IPS-18a (cell line): ENCODE measurements at regions not wholly inside any gene's neighbourhood (a gene's known extent, or its start where the extent isn't known, plus 50 kb on each side); places are given as distances from the start of the nearest gene placed in this dataset.
"Not testable (repeated sequence)": the region's sequence is repeated elsewhere in the genome, so short reads cannot be mapped to it uniquely, and the experiment has no call there.

Experiments used
- H3K27ac ChIP-seq: one replicate; pipeline ENCODE4 v1.5.1; 2013; ENCODE audit warnings: low read length
- H3K27me3 ChIP-seq: one replicate; pipeline ENCODE4 v1.6.1; 2013; ENCODE audit warnings: mild to moderate bottlenecking, low read length; ENCODE audit not compliant: control insufficient read depth, insufficient read depth
- H3K36me3 ChIP-seq: one replicate; pipeline ENCODE4 v1.6.1; 2013; ENCODE audit warnings: low read depth, low read length; ENCODE audit not compliant: control insufficient read depth
- H3K4me1 ChIP-seq: one replicate; pipeline ENCODE4 v1.6.1; 2013; ENCODE audit warnings: low read depth, low read length; ENCODE audit not compliant: control insufficient read depth
- H3K4me3 ChIP-seq: one replicate; pipeline ENCODE4 v1.5.1; 2013; ENCODE audit warnings: low read length
- H3K9ac ChIP-seq: one replicate; pipeline ENCODE4 v1.6.1; 2013; ENCODE audit warnings: mild to moderate bottlenecking, low read length, moderate library complexity
- H3K9me3 ChIP-seq: one replicate; pipeline ENCODE4 v1.6.1; 2013; ENCODE audit warnings: low read depth, low read length; ENCODE audit not compliant: control insufficient read depth

DNA sequence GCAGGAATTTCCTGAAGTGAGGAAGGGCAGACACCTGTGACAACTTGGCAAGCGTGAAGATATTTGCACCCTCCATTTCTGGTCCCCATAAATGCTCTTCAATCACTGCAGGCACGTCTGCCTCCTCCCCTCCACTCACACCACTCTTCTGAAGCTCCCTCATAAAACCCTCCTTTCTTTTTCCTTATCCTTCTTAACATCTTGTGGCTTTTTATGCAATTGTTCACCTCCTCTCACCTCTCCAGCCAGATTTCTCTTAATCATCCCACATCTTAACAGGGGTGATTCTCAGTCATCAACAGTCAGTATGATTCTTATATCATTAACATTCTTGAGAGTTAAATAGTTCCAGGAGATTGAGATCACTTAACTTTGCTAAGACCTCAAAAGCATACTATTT, 277.4 kb downstream of the SPRY1 start:
- no peak overlapping the region for H3K9ac ChIP-seq
- no peak overlapping the region for H3K27ac ChIP-seq

DNA sequence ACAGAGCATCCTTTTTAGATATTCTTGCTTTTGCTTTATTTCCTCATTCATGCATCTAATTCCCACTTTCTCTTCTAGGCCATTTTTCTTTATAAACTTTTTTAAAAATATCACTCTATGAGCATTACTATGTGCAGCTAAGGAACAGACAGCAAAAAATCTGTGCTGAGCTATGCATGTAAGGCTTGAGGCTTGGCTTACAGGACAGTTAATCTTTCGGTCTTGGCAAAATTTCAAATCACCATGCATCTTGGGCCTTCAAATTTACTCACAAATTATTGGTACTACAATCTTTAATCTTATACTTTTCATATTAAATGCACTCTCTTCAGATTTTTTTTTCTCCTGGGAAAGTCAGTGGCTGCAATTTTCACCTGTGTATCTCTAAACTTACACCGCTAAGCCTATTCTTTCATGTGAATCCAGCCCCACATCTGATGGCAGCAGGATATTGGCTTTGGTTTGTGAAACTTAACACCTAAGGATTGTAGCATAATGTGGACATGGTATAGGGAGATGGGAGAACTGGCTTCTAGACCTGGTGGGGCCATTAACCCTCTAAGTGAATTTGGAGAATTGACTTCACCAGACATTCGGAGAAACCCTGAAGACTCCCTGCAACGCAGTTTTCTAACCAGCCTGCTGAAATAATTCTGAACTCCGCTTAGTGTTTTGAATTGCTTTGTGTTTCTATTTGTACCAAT, 278.3 kb downstream of the SPRY1 start:
- Histone ChIP-seq H3K4me3 (no peak overlapping the region), H3K4me1 (peaks cover 4% of the 10 kb centered on the region), H3K9ac (no peak overlapping the region), H3K36me3 (no peaks in the 10 kb centered on the region), H3K9me3 (no peaks in the 10 kb centered on the region), H3K27ac (no peak overlapping the region), H3K27me3 (no peaks in the 10 kb centered on the region)

More for the DNA sequence above, 277.4 kb downstream of the SPRY1 start:
- H3K4me3 ChIP-seq: no peak overlapping the region
- no peaks in the 10 kb centered on the region for H3K36me3 ChIP-seq
- peaks cover 4% of the 10 kb centered on the region for H3K4me1 ChIP-seq
- H3K9me3 ChIP-seq: no peaks in the 10 kb centered on the region
- no peaks in the 10 kb centered on the region for H3K27me3 ChIP-seq

DNA sequence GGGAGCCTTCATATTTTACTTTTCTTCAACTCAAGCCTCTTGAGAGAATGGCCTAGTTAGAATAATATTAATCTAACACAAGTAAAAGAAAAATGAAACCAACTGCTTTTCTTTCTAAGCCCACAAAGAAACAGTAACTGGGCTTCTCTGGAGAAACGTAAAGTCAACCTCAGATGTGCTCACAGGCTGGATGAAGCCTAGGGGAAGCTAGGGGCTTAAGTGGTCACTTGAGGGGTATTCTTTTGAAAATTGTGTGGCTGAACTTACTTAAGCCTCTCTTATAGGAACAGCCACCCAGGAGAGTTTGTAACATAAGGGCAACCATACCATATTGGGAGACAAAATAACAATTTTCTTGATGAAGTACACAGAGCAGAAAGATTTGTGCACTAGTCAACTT, 279.0 kb downstream of the SPRY1 start:
- no peak overlapping the region for H3K27ac ChIP-seq

DNA sequence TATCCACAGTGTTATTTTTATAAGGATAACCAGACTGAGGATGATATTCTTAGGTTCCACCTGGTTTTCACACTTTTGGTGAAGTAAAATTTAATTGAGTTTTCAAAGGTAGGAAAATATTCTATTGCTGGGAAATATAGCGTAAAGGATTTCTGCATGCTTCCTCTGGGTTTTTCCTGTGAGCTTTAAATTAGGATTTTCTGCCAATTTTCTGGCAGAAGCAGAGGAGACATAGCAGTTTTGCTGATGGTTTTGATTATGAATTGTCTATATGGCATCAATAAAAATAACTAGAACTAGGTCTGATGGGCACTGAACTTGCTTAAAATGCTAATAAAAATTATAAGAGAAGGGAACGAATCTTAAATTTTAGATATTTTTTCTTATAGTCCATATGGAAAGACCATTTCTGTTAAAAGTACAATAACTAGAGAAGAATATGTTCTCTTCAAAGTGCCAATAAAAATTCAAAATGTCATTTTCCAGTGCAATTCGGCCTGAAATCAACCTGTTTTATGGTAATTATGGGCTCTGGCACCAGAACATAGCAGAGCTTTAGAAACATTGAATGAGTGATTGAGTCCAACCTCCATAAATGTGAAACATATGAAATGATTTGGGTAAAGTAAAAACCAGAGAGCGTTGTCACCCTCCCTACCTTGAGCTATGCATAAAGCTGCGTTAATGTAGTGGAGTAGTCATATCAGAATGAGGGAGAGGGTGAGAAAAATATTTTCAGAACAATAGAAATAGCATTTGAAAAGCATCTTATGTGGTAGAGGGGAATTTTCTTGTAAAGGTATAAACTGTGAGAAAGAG, 279.7 kb downstream of the SPRY1 start:
- H3K27ac ChIP-seq: no peak overlapping the region
- H3K9me3 ChIP-seq: no peaks in the 10 kb centered on the region
- no peak overlapping the region for H3K4me3 ChIP-seq
- H3K9ac ChIP-seq: no peak overlapping the region
- no peaks in the 10 kb centered on the region for H3K36me3 ChIP-seq
- H3K27me3 ChIP-seq: no peaks in the 10 kb centered on the region
- H3K4me1 ChIP-seq: peaks cover 4% of the 10 kb centered on the region

More for the DNA sequence above, 279.0 kb downstream of the SPRY1 start:
- peaks cover 4% of the 10 kb centered on the region for H3K4me1 ChIP-seq
- no peaks in the 10 kb centered on the region for H3K9me3 ChIP-seq
- H3K27me3 ChIP-seq: no peaks in the 10 kb centered on the region
- H3K9ac ChIP-seq: no peak overlapping the region
- H3K4me3 ChIP-seq: no peak overlapping the region
- no peaks in the 10 kb centered on the region for H3K36me3 ChIP-seq

DNA sequence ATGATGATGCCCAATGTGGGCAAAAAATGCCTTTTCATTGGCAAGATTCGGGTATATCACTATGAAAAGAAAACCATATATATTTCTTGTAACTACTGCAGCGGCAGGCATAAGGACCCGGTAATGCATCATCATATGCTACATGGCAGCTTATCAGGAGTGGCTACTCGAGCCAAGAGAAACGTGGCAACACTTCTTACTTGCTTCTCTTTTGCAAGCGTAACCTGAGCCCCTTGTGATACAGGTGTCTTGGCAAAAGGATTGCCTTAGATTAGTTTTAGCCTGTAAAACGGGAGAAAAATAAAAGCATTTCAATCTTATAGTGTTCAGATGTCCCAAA, 280.3 kb downstream of the SPRY1 start:
- no peaks in the 10 kb centered on the region for H3K27me3 ChIP-seq
- H3K4me3 ChIP-seq: no peak overlapping the region
- no peak overlapping the region for H3K9ac ChIP-seq
- no peaks in the 10 kb centered on the region for H3K36me3 ChIP-seq
- peaks cover 4% of the 10 kb centered on the region for H3K4me1 ChIP-seq
- H3K9me3 ChIP-seq: no peaks in the 10 kb centered on the region
- no peak overlapping the region for H3K27ac ChIP-seq

DNA sequence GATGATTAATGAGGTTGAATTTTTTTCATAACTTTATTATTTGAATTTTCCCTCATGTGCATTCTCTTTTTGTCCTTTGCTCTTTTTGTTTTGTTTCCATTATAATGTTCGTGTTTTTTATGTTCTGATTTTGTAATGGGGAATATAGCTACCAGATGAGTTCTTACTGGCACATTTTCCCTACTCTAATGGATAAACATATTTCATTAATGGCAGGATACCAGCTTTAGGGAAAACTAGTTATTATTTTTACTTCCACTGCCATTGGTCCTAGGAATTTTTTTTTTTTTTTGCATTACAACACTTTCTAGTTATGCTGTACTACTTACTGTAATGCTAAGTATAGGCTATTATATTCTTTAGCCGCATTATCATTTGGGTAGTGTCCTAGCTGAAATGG, 286.3 kb downstream of the SPRY1 start:
- H3K9ac ChIP-seq: no peak overlapping the region
- H3K36me3 ChIP-seq: no peaks in the 10 kb centered on the region
- H3K27ac ChIP-seq: no peak overlapping the region
- no peak overlapping the region for H3K4me3 ChIP-seq
- H3K9me3 ChIP-seq: no peaks in the 10 kb centered on the region
- H3K27me3 ChIP-seq: no peaks in the 10 kb centered on the region
- H3K4me1 ChIP-seq: no peaks in the 10 kb centered on the region

DNA sequence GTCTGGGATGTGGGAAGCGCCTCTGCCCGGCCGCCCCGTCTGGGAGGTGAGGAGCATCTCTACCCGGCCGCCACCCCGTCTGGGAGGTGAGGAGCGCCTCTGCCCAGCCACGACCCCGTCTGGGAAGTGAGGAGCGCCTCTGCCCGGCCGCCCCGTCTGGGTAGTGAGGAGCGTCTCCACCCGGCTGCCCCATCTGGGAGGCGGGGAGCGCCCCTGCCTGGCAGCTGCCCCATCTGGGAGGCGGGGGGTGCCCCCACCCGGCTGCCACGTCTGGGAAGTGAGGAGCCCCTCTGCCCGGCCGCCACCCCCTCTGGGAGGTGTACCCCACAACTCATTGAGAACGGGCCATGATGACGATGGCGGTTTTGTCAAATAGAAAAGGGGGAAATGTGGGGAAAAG, 288.3 kb downstream of the SPRY1 start:
- H3K4me1 ChIP-seq, H3K36me3 ChIP-seq, H3K27me3 ChIP-seq, H3K4me3 ChIP-seq, H3K9ac ChIP-seq, H3K9me3 ChIP-seq, H3K27ac ChIP-seq: not testable (repeated sequence)

DNA sequence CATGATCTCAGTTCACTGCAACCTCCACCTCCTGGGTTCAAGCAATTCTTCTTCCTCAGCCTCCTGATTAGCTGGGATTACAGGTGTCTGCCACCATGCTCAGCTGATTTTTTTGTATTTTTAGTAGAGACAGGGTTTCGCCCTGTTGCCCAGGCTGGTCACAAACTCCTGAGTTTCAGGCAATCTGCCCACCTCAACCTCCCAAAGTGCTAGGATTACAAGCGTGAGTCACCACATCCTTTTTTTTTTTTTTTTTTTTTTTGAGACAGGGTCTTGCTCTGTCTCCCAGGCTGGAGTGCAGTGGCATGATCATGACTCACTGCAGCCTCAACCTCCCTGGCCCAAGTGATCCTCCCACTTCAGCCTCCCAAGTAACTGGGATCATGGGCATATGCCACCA, 298.9 kb downstream of the SPRY1 start:
- H3K9ac ChIP-seq, H3K27ac ChIP-seq, H3K36me3 ChIP-seq, H3K4me1 ChIP-seq, H3K4me3 ChIP-seq, H3K27me3 ChIP-seq, H3K9me3 ChIP-seq: not testable (repeated sequence)

DNA sequence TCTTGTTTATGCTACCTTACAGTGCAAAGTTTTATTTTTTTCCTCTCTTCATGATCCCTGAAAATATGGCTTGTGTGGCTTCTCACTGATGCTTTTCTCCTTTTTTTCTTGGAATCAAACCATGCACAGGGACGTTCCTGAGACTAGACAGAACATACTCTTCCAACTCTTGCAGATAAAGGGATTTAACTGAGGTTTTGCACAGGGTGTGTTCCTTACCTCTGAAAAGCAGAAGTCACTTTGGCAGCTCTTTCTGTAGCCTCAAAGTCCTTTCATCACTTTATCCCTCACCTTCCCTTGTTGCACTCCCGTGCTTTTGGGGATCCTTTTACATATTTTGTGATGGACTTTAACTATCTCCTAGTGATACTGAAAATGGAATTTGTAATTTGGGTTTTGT, 300.1 kb downstream of the SPRY1 start:
- no peak overlapping the region for H3K4me3 ChIP-seq
- H3K9me3 ChIP-seq: no peaks in the 10 kb centered on the region
- no peaks in the 10 kb centered on the region for H3K36me3 ChIP-seq
- H3K27ac ChIP-seq: no peak overlapping the region
- no peaks in the 10 kb centered on the region for H3K4me1 ChIP-seq
- no peak overlapping the region for H3K9ac ChIP-seq
- H3K27me3 ChIP-seq: no peaks in the 10 kb centered on the region

DNA sequence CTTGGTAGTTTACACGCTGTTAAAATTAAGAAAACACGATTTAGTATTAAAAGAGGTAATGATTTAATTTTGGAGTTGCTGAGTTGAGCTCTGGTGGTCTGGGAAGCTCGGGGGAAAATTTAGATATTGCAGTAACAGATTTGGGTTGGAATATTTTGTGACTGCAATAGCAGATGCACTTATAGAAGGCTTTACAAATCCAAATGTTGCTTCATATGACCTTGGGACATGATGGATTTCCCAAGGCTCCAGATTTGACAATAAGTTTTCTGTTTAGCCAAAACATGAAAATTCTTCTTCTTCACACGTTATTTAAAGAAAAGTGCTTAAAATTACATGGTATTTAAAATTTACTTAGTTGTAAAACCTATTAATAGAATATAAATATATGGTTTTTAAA, 302.0 kb downstream of the SPRY1 start:
- Histone ChIP-seq H3K27me3 (no peaks in the 10 kb centered on the region), H3K9ac (no peak overlapping the region), H3K36me3 (no peaks in the 10 kb centered on the region), H3K4me1 (no peaks in the 10 kb centered on the region), H3K27ac (no peak overlapping the region), H3K4me3 (no peak overlapping the region), H3K9me3 (no peaks in the 10 kb centered on the region)

DNA sequence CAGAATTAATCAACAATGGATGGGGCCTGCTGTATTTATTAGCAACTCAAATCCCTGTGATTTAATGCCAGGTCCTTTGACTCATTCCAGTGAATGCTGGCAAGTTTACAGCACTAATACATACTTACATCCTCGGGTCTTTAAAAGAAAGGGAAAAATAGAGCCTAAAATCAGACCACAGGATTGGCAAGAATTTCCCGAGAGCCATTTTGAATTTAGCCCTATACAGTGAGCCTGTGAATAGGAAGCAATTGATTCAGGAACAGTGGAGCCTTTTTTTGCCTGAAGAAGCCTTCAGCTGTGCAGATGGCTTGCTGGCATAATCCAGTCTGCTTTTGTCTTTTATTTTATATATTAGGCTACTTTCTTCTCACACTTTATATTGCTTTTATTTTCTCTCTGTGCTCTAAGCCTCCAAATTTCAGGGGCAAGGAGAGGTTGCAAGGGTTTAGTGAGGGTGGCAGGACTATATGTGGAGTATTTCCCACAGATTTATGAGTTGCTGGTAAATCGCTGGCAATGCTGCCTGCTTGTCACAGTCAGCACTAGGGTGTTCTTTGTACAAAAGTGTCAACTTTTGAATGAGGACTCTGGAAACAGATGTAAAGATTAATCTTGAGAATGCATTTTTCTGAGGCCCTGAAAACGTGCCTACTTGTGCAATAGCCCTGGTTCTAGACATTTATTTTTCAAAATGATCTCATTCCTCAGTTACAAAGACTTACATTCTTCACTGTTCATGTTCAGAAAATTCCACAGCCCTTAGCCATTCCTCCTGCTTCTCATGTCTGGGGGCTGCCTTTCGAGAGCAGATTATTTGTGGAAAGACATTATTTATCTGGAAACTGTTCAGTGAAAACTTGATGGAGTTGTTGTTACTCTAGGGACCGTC, 303.5 kb downstream of the SPRY1 start:
- no peaks in the 10 kb centered on the region for H3K36me3 ChIP-seq
- H3K9ac ChIP-seq: no peak overlapping the region
- H3K27ac ChIP-seq: no peak overlapping the region
- no peak overlapping the region for H3K4me3 ChIP-seq
- H3K9me3 ChIP-seq: no peaks in the 10 kb centered on the region
- no peaks in the 10 kb centered on the region for H3K27me3 ChIP-seq
- H3K4me1 ChIP-seq: no peaks in the 10 kb centered on the region
